ENCODE measurements at regions not wholly inside any gene's neighbourhood (a gene's known extent, or its start where the extent isn't known, plus 50 kb on each side); places are given as distances from the start of the nearest gene placed in this dataset.
"Not testable (repeated sequence)": the region's sequence is repeated elsewhere in the genome, so short reads cannot be mapped to it uniquely, and the experiment has no call there.

- no peak for TF ChIP-seq CTCF (conservative IDR thresholded peaks at IDR 0.05; ENCODE audit: low read depth, low read length)
- no peak overlapping the region for H3K4me3 ChIP-seq (ENCODE audit: low read depth, low read length)
- DNase-seq (ENCODE audit: low read depth) = no peak
These were observed 622.2 kb downstream of the DOK5 start for GRCh38 chr20:55097621-55098020.

GRCh38 chr20:55095745-55096400, 620.5 kb downstream of the DOK5 start:
- TF ChIP-seq CTCF (conservative IDR thresholded peaks at IDR 0.05; ENCODE audit: low read depth, low read length) = no peak
- H3K4me3 ChIP-seq (ENCODE audit: low read depth, low read length) = no peak overlapping the region
- DNase-seq (ENCODE audit: low read depth) = no peak

GRCh38 chr20:55094353-55094861, 619.0 kb downstream of the DOK5 start:
- H3K4me3 ChIP-seq (ENCODE audit: low read depth, low read length) = no peak overlapping the region
- DNase-seq (ENCODE audit: low read depth) = no peak
- TF ChIP-seq CTCF (conservative IDR thresholded peaks at IDR 0.05; ENCODE audit: low read depth, low read length) = no peak

GRCh38 chr20:55090286-55090685, 614.9 kb downstream of the DOK5 start:
- no peak overlapping the region for H3K4me3 ChIP-seq (ENCODE audit: low read depth, low read length)
- TF ChIP-seq CTCF (conservative IDR thresholded peaks at IDR 0.05; ENCODE audit: low read depth, low read length) = no peak
- no peak for DNase-seq (ENCODE audit: low read depth)

GRCh38 chr20:55086421-55086820, 611.0 kb downstream of the DOK5 start:
- no peak for TF ChIP-seq CTCF (conservative IDR thresholded peaks at IDR 0.05; ENCODE audit: low read depth, low read length)
- no peak for DNase-seq (ENCODE audit: low read depth)
- H3K4me3 ChIP-seq (ENCODE audit: low read depth, low read length) = no peak overlapping the region

- no peak overlapping the region for H3K4me3 ChIP-seq (ENCODE audit: low read depth, low read length)
- TF ChIP-seq CTCF (conservative IDR thresholded peaks at IDR 0.05; ENCODE audit: low read depth, low read length) = no peak
- no peak for DNase-seq (ENCODE audit: low read depth)
These were observed 604.5 kb downstream of the DOK5 start for GRCh38 chr20:55079917-55080316.

- H3K4me3 ChIP-seq (ENCODE audit: low read depth, low read length); DNase-seq (ENCODE audit: low read depth): not testable (repeated sequence)
These were observed 599.0 kb downstream of the DOK5 start for GRCh38 chr20:55074266-55074840.

Measured in epithelial cell of proximal tubule (primary cell).